NCI-H2081 (cell line): ENCODE measurements at regions not wholly inside any gene's neighbourhood (a gene's known extent, or its start where the extent isn't known, plus 50 kb on each side); places are given as distances from the start of the nearest gene placed in this dataset.

ENCODE experiments used
- DNase-seq, 2 experiments: peaks; one replicate each; lab custom pipeline; 2025; lab: John Stamatoyannopoulos, UW

DNA sequence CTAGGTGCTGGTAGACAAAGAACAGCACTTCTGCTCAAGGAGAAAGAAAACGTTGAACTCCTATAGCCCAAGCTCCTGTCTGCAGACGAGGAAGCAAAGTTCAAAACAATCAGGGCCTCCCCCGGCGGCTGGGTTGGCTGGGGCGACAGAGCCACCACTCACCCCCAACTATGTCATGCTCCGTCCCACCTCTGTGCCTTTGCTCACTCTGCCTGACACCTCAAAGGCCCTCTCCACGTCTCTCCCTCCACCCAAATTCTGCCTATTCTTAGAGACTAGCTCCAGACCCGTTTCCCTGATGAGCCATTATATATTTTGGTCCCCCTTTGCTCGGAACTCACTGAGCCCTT lies 304.3 kb downstream of the TLE3 start:
- DNase-seq: no peak

DNA sequence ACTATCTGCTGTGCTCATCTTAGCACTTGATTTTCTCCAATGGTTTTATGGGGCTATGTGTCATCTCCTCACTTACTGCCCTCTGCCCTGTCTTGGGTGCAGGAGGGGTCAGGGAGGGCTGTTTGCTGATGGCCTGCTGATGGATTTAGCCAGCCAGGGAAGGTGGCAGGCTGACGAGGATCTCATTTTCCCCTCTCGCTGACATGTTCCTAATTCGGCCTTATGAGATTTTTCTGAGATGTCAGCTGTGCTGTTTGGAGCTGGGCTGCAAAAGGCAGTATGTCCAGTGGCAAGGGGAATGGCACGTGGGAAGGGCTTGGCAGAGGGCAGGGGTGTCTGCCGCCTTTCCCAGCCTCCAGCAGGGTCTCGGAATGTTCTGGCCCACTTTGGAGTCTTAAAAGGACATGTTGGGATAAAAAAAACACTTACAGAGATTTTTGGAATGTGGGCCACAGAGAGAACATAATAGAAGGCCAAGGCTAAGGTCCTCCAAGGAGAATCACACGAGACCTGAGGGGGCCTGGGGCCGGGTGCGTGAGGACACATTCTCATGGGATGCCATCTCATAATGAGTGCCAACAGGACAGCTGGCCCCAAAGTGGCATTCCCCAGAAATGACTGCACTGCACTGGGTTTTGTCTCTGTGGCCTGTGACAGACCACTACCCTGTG lies 303.8 kb downstream of the TLE3 start:
- no peak for DNase-seq

DNA sequence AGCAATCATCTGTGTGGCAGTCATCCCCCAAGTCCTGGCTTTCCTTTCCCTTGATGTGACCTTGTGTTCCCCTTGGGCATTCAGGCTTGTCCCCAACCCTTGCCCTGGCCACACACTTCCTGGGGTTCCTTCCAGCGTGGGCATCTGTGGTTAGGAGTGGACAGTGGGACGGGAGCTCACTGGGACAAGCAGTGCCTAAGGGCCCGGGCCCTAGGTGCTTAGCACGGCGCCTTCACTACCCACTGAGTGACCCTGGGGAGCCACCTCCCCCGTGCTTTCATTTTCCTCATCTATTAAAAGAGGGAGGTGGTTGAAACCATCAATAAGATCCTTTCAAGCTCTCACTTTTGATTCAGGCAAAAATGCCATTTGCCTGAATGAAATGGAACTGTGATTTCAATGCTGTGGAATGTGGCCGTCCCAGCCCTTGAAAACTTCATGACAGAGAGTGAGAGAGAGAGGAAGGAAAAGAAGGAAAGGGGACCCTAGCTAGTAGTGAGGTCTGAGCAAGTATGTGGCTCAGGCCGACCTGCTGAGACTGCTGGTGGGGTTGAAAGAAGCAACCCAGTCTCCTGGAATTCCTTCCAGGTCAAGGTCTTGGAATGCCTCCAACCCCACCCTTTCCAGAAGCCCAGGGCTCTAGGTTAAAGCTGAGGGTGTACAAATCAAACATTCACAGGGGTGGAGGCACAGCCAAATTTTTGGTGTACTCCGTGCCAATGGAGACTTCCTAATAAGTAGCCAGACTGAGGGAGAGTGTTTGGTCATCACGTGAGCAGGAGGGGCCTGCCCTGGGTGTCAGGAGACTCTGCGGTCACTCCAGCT lies 302.9 kb downstream of the TLE3 start:
- no peak for DNase-seq

DNA sequence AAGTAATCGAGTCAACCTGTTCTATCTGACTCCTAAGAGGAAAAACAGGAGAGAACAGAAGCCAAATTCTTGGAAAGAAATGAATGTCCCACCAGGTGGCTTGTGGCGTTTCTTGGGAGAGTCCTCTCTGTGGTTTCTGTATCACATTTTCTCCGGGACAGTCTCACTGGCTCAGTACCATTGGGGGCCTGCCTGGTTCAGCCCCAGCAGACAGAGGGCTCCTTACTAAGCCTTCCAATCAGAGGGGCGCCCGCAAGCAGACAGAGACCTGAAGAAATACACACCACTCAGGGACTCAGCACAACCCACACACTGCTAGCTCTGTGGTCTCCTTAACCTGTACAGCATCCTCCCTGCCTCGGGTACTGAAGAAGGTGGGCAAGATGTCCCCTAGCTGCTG lies 302.1 kb downstream of the TLE3 start:
- no peak for DNase-seq

DNA sequence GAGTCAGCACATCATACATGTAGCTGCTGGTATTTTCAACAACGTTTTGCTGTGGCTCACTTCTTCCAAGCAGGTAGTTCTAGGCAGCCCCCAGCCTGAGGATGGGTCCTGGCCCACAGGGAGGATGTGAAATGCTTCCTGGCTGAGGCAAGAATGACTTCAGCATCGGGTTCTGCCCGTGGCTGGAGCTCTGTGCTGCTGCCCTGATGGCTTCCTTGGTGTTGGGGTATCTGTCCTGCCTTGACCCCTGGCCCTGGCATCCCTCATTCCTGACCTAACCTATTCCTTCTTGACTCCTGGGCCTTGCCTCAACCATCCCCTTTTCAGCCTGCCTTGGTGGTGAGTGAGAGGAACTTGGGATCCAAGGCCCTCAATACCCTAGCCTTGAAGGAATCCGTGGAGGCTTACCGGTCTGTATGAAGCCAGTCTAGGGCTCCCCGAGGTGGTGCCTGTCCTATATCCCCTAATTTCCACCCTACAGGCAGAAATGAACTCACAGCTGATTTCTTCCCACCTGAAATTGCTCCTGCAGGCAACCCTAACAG lies 300.6 kb downstream of the TLE3 start:
- no peak for DNase-seq

DNA sequence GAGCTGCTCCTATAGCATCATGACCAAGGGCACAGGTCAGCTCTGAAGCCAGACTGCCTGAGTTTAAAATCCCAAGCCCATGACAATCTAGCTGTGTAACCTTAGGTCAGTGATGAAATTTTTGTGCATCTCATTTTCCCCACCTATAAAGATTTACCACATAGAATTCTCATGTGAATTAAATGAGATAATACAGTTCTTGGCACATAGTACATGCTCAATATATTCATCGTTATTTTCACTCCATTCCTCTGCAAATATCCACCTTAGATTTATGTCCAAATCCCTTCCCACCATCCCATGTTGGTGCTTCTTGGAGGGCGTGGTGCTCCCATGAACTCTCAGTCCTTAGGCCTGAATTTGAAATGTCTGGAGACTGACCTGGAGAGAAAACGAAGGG lies 300.1 kb downstream of the TLE3 start:
- DNase-seq: no peak

DNA sequence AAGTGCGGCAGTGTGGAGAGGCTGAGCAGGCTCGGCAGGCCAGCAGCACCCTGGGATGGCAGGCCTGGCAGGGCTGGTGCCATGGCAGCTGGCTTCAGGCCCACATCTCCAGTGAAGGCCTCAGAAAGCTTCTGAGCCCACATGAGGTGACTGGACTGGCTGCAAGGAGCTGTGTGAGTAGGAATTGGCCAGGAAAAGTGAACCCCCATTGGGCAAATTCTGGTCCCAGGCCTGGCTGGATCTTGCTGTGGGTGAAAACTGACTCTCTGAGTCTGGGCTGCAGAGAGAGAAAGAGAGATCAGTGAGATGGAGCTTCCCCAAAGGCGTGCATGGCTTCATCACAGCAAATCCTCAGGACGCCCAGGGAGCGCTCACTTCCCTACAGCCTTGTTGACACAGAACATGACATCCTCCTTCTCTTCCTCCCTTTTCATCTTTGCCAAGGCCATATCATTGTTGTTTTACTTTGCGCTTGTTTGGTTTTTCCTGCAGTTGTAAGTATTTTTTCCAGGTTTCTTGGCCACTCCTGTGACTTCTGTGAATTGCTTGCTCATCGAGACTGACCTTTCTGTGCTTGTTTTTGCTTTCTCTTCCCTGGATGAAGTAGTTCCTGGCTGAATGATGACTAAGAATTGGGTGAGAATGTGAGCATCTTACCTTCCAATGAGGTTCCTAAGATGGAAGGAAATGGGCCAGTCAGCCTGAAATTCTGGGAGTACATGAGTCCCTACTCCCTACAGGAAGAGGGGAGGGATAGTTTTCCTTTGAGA lies 299.1 kb downstream of the TLE3 start:
- no peak for DNase-seq

DNA sequence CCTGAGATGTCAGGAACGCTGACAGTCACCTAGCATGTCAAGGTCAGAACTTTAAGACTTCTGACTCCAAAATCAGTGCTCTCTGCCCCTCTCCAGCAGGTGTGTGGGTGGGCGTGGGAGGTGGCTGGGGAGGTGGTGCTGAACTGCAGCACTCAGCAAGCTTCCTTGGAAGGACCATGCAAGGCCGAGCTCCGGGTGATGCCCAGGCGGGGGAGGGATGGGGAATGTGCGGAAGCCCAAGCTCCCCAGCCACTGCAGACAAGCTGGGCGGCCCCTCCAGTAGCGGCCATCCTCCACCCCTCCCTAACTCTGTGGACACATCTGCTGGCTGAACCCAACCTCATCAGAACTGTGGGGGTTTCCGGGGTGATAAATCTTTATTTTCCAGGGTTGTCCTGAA lies 296.6 kb downstream of the TLE3 start:
- DNase-seq: no peak

DNA sequence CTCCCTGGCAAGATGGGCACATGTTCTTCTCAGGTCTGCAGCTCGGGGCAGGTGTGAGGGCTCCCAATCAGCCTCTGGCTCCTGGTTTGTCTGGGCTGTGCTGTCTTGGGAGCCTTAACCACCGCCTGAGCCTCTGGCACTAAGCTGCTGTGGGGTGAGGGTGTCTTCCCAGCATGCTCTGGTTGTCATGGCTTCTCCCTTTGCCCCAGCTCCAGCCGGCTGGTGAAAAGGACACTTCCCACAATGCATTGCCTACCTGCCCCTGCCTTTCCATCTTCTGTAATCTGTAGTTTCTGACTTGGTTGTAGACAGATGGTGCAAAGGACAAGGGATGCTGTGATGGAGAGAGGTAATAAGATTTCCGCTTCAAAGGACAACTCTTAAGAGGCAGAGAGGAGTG lies 295.3 kb downstream of the TLE3 start:
- no peak for DNase-seq

DNA sequence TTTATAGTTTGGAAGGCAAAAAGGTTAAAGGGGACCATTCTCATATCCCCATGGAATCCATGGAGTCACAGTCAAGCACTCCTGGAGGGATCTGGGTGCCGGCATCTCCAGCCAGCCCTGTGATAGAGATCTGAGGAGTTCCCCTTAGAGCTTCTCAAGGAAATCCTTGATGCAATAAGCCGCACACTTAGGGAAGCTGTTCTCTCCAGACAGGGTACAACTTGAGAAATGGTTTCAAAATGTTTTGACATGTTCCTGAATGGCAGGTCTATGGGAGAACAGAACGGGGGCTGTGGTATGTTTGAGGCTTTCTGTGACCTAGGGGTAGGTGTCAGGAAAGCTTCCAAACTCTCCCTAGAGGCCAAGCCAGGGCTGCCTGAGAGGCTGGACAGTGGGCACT lies 292.9 kb downstream of the TLE3 start:
- DNase-seq: no peak

DNA sequence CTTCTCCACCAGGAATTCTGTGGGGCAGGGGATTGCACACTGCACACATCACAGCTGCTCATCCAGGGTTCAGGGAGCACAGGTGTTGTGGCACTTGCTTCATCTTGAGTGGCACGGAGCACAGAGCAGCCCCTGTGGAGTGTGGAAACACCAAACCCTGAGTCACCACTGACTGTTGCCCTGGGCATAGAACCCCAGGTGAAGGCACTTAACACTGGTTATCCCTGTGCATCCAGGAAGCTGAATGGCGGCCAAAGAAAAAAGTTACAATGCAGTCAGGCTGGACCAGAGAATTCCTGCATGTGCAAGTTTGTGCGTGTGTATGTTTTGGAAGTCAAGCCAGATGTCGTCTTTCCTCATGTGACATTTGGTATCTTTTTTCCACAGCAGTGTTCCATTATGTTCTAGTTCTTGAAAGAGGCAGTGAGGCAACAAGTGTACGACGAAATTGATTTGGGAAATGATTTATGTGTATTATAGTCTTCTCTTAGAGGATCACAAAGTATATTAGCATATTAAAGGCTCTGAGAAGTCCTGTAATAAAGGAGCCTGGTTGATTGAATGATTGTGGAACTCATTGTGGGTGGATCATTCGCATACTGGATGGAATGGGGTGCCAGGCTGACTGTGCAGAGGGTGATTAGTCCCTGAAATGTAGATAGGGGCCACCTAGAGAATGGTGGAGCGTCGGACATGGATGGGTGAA lies 292.3 kb downstream of the TLE3 start:
- no peak for DNase-seq

DNA sequence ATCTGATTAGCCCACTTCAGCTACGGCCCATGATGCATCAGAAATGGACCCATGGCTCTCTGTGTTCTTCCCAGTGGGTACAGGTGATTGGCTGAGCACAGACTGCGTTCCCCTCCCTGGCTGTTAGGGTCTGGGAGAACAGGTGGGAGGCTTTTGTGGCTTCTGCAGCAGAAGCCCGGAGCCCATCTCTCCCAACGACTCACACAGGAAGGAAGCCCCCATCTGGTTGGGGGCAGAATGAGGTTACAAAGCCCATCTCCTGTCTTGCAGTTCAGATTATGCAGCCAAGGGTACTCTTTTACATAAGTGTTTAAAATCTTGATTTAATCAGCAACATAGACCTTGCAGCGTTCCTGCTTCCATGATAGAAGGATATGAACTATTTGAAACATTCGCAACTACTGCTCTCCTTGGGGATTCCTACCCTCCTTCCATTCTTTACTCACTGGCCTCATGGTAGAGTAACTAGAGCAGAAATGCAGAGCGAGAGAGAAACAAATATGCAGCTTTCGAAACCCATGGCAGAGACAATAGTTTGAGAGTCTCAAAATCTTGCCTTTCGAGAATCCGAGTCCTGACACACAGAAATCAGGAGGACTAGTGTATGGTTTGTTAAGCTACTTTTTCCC lies 291.3 kb downstream of the TLE3 start:
- DNase-seq: no peak

DNA sequence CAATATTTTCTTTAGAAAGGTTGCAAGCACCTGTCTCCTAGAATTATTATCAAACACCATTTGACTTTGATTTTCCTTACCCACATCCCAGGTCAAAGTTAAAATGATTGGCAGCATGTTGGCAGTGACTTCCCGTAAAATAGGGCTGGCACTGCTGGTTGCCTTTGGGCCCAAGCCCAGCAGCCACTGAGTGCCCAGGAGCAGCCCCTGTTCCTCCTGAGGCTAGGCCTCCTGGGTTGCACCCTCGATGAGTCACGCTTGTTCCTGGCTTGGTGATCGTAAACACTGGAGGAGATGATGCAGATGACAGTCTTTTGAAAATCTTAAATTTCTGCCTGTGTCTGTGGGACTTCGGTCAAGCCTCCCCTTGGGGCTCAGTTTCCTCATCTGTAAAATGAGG lies 290.0 kb downstream of the TLE3 start:
- no peak for DNase-seq

DNA sequence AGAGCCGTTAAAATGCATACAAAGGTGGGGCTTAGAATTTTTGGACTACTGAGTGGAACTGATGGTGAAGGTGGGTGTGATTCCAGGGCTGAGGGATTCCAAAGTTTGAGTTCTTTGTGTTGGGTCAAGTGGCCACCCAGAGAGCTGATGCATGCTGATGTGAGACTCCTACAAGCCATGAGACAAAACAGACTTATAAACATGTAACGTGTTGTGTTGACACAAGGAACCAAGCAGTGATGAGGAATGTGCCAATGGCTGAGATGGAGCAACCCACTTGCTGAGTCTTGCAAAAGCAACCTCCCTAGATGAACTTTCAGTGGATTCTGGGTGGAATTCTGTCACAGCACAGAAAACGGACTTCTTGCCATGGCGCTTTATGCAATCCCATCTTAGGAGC lies 289.0 kb downstream of the TLE3 start:
- DNase-seq: no peak

DNA sequence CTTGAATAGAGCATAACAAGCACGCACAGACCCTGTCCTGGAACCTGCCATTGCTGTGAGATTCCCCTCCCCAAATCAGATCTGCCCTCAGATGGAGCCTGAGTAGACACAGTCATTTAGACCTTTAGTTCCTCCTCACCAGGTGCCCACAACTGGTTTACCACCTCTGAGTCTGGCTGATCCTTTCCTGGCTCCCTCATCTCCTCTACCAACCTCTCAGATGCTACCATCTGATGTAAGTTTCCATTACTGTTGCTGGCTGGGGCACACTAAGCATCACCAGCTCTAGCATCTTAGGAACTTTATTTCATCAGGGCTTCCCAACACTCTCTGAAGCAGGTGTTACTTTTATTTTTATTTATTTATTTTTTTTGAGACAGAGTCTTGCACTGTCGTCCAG lies 288.3 kb downstream of the TLE3 start:
- DNase-seq: no peak

DNA sequence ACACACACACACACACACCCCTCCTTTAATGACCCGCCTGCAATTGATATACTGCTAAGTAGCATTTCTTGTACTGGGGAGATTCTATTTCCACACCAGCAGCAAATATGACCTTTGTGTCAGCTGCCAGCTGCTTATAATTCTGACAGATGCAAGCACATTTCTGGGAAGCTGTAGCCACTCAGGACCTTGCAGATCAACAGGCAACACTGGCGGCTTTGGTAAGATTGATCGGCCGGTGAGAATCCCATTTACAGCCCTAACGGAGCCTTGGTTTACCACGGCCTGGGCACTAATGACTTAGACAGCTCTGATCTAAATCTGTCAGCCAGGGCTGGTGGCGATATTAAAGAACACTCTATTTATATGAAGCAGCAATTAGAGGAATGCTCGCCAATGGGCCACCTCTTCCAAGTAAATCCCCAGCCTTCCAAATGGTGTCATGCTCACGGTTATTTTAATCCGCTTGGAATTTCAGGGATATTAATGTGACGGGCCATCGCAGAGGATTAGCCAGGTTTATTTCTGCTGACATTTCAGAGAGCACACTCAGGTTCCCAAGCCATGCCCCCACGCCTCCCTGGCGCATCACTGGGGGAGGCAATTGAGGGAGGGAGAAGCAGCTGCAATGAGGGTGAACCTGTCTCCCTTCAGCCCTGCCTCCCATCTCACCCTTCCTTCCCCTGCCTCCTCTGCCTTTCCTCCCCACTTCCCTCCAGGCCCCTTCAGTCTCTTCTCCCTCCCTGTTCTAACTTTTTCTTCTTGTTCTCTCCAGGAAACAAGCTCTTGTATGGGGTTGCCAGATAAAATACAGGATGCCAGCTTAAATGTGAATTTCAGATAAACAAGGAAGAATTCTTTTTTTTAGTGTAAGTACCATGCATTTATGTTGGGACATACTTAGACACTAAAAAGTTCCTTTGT lies 287.0 kb downstream of the TLE3 start:
- no peak for DNase-seq

DNA sequence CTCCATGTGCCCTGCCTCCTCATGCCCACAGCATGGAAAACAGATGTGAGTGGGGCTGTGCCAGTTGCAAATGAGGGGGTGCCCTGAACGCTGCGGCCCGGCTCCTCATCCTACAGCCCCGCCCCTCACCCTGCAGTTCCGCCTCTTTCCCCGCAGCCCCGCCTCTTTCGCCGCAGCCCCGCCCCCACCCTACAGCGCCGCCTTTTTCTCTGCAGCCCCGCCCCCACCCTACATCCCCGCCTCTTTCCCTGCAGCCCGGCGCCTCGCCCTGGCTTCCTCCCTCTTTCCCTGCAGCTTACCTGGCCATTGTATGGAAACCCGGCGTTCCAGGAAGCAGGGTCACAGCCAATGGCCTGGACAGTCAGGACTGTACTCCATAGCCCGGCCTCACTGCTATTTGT lies 284.9 kb downstream of the TLE3 start:
- DNase-seq: no peak

DNA sequence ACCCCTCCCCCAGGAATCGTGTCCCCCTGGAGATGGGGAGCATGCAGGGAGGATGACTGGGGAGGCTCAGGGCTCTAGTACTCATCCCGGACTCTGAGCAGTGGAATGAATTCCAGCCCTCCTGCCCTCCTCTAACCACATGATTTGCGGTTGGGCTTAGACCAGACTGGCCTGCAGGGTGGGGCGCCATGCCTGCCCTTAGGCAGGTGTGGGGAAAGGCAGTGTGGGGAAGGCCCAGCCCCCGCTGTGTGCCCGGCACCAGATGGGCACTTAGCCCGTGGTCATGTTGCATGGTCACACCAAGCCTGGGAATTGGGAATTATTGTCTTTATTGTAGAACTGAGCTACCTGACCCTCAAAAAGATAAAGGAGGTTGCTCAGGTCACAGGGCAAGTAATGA lies 283.8 kb downstream of the TLE3 start:
- DNase-seq: no peak

DNA sequence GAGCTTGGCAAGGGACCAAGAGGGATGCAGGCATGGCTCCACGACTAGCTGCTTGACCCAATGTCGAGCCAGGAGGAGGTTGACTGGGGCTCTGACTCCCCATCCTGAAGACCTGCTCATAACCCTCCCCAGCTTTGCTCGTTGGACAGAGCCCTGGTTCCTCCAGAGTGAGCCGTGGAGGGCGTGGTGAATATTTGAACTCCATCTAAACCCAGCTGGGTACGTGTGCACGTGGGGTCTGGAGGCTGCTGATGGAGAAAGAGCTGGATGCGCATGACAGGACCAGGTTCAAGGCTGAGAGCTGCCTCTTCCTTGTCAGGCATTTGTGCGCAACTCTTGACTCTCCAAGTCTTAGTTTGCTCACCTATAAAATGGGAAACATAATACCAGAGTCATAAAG lies 282.8 kb downstream of the TLE3 start:
- DNase-seq: no peak

DNA sequence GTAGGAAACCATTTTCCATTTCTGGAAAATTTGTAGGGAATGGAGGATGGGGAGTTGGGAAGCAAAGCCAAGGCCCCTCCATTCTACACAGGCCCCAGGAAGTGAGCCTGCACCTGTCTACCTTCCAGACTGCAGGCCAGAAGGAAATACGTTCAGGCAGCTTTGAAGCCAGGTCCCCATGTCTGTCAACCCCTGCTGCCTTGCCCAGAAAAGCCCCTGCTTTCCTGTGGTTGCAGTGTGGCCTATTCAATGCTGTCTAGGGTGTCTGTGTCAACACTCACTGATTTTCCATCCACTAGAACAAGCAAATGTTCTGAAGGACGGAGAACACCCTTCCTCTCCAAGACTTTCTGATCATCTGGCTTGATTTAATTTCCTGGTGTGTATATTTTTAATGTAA lies 281.9 kb downstream of the TLE3 start:
- DNase-seq: no peak

DNA sequence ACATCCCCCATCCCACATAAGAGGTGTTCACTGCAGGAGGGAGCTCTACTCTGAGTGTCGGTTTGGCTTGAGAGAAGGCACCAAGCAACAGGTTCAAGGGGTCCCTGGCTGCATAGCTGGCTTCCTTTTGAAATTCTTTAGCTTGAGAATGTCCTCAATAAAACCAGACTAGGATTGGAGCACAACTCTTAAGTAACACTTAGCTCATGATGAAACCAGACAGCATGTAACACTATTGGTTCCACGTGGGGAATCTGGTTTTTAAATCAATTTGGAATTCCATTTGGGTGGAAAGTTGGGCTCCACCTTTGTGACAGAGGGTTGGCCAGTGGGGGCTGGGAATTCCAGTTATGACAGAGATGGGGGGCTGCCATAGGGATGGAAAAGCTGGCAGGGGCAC lies 281.2 kb downstream of the TLE3 start:
- DNase-seq: no peak
